Upper lobe of left lung (tissue), 6 donors: ENCODE measurements at regions not wholly inside any gene's neighbourhood (a gene's known extent, or its start where the extent isn't known, plus 50 kb on each side); places are given as distances from the start of the nearest gene placed in this dataset.
A peak's percentile ranks its signal among the peaks of the same experiment; 100 is the strongest.

Experiments used
- ATAC-seq, 2 donors: fragments of 200-7000 bp; cut with Tn5 transposase; one replicate each; pipeline ENCODE4 v1.9.1; 2022; ENCODE audit warnings: mild to moderate bottlenecking in 2 of 2, moderate library complexity in 2 of 2; ENCODE audit not compliant: low FRiP score in 2 of 2
- DNase-seq, 2 donors: peaks; one replicate each; pipeline ENCODE4 v3.0.0-alpha.2; 2019 to 2020
- H3K27ac ChIP-seq, 4 donors: fragments of 200-600 bp; sonication (generic); one replicate each; pipeline ENCODE4 v1.5.1; 2016 to 2019
- H3K27me3 ChIP-seq, 4 donors: fragments of 200-600 bp; sonication (generic); one replicate each; pipeline ENCODE4 v1.5.1; 2017 to 2019
- H3K36me3 ChIP-seq, 4 donors: fragments of 200-600 bp; sonication (generic); one replicate each; pipeline ENCODE4 v1.5.1; 2016 to 2019
- H3K4me1 ChIP-seq, 4 donors: fragments of 200-600 bp; sonication (generic); one replicate each; pipeline ENCODE4 v1.5.1; 2018 to 2019
- H3K4me3 ChIP-seq, 4 donors: fragments of 200-600 bp; sonication (generic); one replicate each; pipeline ENCODE4 v1.5.1; 2017 to 2019; ENCODE audit warnings: mild to moderate bottlenecking in 2 of 4, moderate library complexity in 1 of 4
- H3K9me3 ChIP-seq, 4 donors: fragments of 200-600 bp; sonication (generic); one replicate each; pipeline ENCODE4 v1.5.1; 2018 to 2019
- EP300 ChIP-seq, 4 donors: sonication (generic); formaldehyde crosslinking; IDR thresholded peaks; one replicate each; pipeline ENCODE4 v1.5.1; 2017; ENCODE audit warnings: antibody characterized with exemption in 4 of 4, control low read depth in 2 of 4
- POLR2A ChIP-seq, 4 donors: fragments of 450-650 bp; IDR thresholded peaks; one replicate each; pipeline ENCODE4 v1.5.1; 2016 to 2017; ENCODE audit warnings: antibody characterized with exemption in 4 of 4, mild to moderate bottlenecking in 2 of 4
- POLR2AphosphoS5 ChIP-seq, 2 donors: sonication (generic); formaldehyde crosslinking; IDR thresholded peaks; one replicate each; pipeline ENCODE4 v1.5.1; 2017; ENCODE audit warnings: antibody characterized with exemption in 2 of 2
- WGBS, 2 donors: methylation state at CpG; one replicate each; pipeline ENCODE4 v1.1.5; 2017 to 2018; 5-methylcytosine and 5-hydroxymethylcytosine counted together
- TF ChIP-seq, protein P1 (sequence below), 6 experiments: fragments of 450-650 bp in 4 of 6; fragments of 200-600 bp in 2 of 6; sonication (generic) in 2 of 6; IDR thresholded peaks; one replicate each; pipeline ENCODE4 v1.5.1; 2016 to 2019; ENCODE audit warnings: antibody characterized with exemption in 6 of 6
- donor health status: DM: no; HTN: no; CAD: no; lungs with moderate emphysema.
- donor health status: DM: no; HTN: yes; CAD: no; lungs with severe emphysema.

DNA sequence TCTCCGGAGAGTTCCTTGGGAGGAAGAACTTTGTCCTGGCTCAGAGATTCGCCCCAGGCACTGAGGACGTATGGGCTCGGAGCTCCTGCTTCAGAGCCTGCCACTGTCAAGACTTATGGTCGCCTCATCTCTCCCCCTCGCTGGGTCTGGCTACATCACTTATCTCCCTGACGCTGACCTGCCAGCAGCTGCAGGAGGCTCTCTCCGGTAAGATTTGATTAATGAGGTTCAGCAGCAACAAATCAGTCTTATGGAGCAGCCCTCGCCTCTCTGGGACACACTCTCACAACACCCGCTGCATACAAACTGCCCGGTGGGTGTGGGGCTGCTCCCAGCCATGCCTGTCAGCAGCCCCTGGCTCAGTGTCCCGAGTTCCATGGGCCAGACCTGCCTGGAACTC, 297.8 kb downstream of the RRAGC start:
- ATAC-seq (no peak), DNase-seq (no peak)
- Histone ChIP-seq H3K27ac (no peak overlapping the region), H3K4me1 (peaks cover 5 to 25% (median 19%) of the 10 kb centered on the region in 4 donors), H3K9me3 (no peaks in the 10 kb centered on the region), H3K36me3 (no peaks in the 10 kb centered on the region), H3K27me3 (no peaks in the 10 kb centered on the region), H3K4me3 (no peak overlapping the region)
- TF ChIP-seq POLR2A (IDR thresholded peaks at IDR 0.05) = no peak
- TF ChIP-seq EP300 (IDR thresholded peaks at IDR 0.05) = no peak
- no peak for TF ChIP-seq POLR2AphosphoS5 (IDR thresholded peaks at IDR 0.05)
- TF ChIP-seq, protein P1, sequence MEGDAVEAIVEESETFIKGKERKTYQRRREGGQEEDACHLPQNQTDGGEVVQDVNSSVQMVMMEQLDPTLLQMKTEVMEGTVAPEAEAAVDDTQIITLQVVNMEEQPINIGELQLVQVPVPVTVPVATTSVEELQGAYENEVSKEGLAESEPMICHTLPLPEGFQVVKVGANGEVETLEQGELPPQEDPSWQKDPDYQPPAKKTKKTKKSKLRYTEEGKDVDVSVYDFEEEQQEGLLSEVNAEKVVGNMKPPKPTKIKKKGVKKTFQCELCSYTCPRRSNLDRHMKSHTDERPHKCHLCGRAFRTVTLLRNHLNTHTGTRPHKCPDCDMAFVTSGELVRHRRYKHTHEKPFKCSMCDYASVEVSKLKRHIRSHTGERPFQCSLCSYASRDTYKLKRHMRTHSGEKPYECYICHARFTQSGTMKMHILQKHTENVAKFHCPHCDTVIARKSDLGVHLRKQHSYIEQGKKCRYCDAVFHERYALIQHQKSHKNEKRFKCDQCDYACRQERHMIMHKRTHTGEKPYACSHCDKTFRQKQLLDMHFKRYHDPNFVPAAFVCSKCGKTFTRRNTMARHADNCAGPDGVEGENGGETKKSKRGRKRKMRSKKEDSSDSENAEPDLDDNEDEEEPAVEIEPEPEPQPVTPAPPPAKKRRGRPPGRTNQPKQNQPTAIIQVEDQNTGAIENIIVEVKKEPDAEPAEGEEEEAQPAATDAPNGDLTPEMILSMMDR (IDR thresholded peaks at IDR 0.05) = no peak
- WGBS, 2 donors = 66 to 71% methylated on average over 7 to 12 of the region's 12 CpGs

DNA sequence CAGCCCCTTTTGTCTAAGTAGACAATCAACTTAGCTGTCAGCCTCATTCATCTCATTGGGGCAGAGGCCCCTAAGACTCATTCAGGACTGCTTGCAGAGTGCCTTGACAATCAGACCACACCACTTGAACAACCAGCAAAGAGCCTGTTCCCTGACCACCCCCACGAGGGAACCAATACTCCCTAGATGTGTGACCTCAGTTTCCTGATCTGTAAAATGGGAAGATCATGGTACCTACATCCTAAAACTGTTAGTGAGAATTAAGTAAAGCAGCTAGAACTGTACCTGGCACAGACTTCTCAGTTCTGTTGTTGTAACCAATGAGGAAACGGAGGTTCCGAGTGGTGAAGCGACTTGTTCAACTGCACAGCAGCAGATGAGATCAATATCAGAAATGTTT, 298.5 kb downstream of the RRAGC start:
- Histone ChIP-seq H3K27me3 (no peaks in the 10 kb centered on the region), H3K36me3 (no peaks in the 10 kb centered on the region), H3K27ac (no peak overlapping the region), H3K4me1 (peaks cover 5 to 25% (median 19%) of the 10 kb centered on the region in 4 donors), H3K9me3 (no peaks in the 10 kb centered on the region), H3K4me3 (no peak overlapping the region)
- WGBS, 2 donors = 75 to 78% methylated on average over 4 of the region's 4 CpGs
- DNase-seq (no peak), ATAC-seq (no peak)
- TF ChIP-seq POLR2A (IDR thresholded peaks at IDR 0.05) = no peak
- TF ChIP-seq EP300 (IDR thresholded peaks at IDR 0.05) = no peak
- TF ChIP-seq, protein P1 (IDR thresholded peaks at IDR 0.05) = no peak
- no peak for TF ChIP-seq POLR2AphosphoS5 (IDR thresholded peaks at IDR 0.05)

DNA sequence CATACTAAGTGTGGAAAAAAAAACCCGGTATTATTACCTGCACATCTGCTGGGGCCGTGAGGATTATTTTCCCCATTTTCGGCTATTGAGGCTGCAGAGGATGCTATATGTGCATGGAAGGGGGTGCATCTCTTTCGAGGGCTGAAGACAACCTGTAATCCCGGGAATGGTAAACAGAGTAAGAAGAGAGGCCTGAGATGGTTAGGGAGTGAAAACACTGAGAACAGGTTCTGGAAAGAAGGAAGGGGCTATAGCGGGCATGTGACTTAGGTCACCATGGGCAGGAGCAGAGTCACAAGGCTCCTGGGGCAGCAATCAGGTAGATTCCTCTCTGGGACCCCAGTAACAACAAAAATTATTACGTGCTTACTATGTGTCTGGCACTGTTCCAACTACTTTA, 299.1 kb downstream of the RRAGC start:
- Histone ChIP-seq H3K4me1 (peaks cover 5 to 25% (median 19%) of the 10 kb centered on the region in 4 donors), H3K9me3 (no peaks in the 10 kb centered on the region), H3K27ac (no peak overlapping the region), H3K36me3 (no peaks in the 10 kb centered on the region), H3K4me3 (no peak overlapping the region), H3K27me3 (no peaks in the 10 kb centered on the region)
- ATAC-seq (no peak), DNase-seq (no peak)
- TF ChIP-seq, protein P1 (IDR thresholded peaks at IDR 0.05) = no peak
- TF ChIP-seq POLR2AphosphoS5 (IDR thresholded peaks at IDR 0.05) = no peak
- TF ChIP-seq EP300 (IDR thresholded peaks at IDR 0.05) = no peak
- TF ChIP-seq POLR2A (IDR thresholded peaks at IDR 0.05) = no peak
- WGBS, 2 donors = 80 to 84% methylated on average over 7 of the region's 7 CpGs

DNA sequence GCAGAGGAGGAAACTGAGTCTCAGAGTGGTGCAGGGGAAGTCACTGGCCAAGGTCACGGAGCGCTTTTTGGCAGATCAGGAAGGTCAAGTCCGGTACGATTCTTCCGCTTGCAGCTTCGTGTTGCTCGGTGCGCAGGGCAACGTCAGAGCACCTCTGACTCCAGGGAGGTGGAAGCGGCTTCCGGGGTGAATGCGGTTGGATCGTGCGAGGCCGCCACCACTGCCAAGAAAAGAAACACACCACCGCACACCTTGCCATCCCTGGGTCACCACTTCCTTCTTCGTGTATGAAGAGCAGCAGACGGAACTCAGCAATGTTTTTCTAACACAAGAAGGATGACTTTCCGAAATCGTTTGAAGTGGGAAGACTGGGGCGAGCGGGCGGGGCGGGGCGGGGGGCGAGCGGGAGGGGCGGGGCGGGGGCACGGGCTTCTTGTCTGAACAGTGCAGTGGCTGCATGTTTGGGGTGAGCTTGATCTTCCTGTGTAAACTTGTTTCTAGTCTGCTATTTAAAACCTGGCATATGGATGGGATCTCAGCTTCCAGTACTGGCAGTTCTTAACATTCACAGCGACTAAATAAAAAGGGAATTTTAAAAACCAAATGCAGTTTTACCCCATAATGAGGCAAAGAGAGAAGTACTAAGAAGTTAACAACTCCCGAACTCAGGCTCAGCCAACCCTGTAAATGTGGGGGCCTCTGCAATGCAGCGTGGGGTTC, 300.0 kb downstream of the RRAGC start:
- no peaks in the 10 kb centered on the region for H3K27me3 ChIP-seq
- peak; percentile 71 to 72 for DNase-seq
- WGBS, 2 donors = 8 to 15% methylated on average over 11 to 33 of the region's 33 CpGs
- ATAC-seq = peak; percentile 51 to 66
- H3K4me1 ChIP-seq = peaks cover 5 to 25% (median 19%) of the 10 kb centered on the region in 4 donors
- H3K9me3 ChIP-seq = no peaks in the 10 kb centered on the region
- peak overlapping the region in 3 of 4 donors; percentile 23 to 33 (median 25) for H3K4me3 ChIP-seq
- TF ChIP-seq EP300 (IDR thresholded peaks at IDR 0.05) = no peak
- TF ChIP-seq POLR2A (IDR thresholded peaks at IDR 0.05) = peak in 1 of 4 donors; percentile 19
- TF ChIP-seq, protein P1 (IDR thresholded peaks at IDR 0.05) = no peak
- TF ChIP-seq POLR2AphosphoS5 (IDR thresholded peaks at IDR 0.05) = peak in 1 of 2 donors; percentile 34
- H3K36me3 ChIP-seq = no peaks in the 10 kb centered on the region
- H3K27ac ChIP-seq = peak overlapping the region in 1 of 4 donors; percentile 43
